Ishikawa (cell line): ENCODE measurements at regions not wholly inside any gene's neighbourhood (a gene's known extent, or its start where the extent isn't known, plus 50 kb on each side); places are given as distances from the start of the nearest gene placed in this dataset.

Experiments
- CEBPB ChIP-seq: IDR thresholded peaks from 2 replicates; pipeline ENCODE4 v1.6.1; 2012
- CREB1 ChIP-seq: IDR thresholded peaks from 2 replicates; pipeline ENCODE4 v1.6.1; 2012; ENCODE audit warnings: low read depth
- EGR1 ChIP-seq: IDR thresholded peaks from 2 replicates; pipeline ENCODE4 v1.6.1; 2012
- EP300 ChIP-seq: IDR thresholded peaks from 2 replicates; pipeline ENCODE4 v1.6.1; 2012; ENCODE audit warnings: borderline replicate concordance
- FOXM1 ChIP-seq: IDR thresholded peaks from 2 replicates; pipeline ENCODE4 v1.6.1; 2012; ENCODE audit warnings: low read depth, borderline replicate concordance
- MAX ChIP-seq: IDR thresholded peaks from 2 replicates; pipeline ENCODE4 v1.6.1; 2012
- NFIC ChIP-seq: IDR thresholded peaks from 2 replicates; pipeline ENCODE4 v1.6.1; 2012
- RAD21 ChIP-seq: IDR thresholded peaks from 2 replicates; pipeline ENCODE4 v1.6.1; 2012; ENCODE audit warnings: low read depth
- TAF1 ChIP-seq: IDR thresholded peaks from 2 replicates; pipeline ENCODE4 v1.6.1; 2012; ENCODE audit warnings: low read depth, mild to moderate bottlenecking
- TCF12 ChIP-seq: IDR thresholded peaks from 2 replicates; pipeline ENCODE4 v1.6.1; 2012; ENCODE audit warnings: low read depth
- TEAD4 ChIP-seq: IDR thresholded peaks from 2 replicates; pipeline ENCODE4 v1.6.1; 2012
- USF1 ChIP-seq: IDR thresholded peaks from 2 replicates; pipeline ENCODE4 v1.6.1; 2012
- YY1 ChIP-seq: IDR thresholded peaks from 2 replicates; pipeline ENCODE4 v1.6.1; 2012; ENCODE audit warnings: low read depth
- ZBTB7A ChIP-seq: IDR thresholded peaks from 2 replicates; pipeline ENCODE4 v1.6.1; 2012; ENCODE audit warnings: low read depth
- TF ChIP-seq, protein P1 (sequence below): IDR thresholded peaks from 2 replicates; pipeline ENCODE4 v1.6.1; 2012; ENCODE audit warnings: low read depth, mild to moderate bottlenecking

DNA sequence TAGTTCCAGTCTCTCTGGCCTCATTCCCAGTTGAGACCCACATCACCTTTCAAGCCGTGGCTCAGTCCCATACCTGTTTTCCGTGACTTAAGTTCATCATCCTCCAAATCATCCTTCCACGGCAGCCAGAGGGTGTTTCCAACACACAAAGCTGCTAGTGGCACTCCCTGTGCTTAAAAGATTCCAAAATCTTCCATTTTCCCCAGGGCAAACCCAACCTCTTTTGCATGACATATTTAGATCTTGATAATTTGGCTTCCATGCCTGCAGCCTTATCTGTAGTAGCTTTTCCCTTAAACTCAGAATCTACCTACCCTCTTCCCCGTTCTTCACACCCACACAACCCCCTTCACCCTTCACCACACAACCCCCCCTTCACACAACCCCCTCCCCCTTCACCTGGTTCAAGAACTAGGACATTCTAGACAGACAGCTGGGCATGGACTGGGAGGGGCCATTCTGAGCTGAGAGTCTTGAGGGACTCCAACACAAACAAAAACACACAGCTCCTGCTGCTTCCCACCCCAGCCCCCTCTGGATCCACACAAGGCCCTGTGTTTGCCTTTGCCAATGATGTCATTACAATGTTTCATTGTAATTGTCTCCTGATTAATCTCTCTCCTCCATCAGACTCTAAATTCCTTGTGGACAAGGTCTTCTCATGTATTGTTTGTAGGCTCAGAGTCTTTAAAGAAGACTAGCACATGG lies 268.2 kb downstream of the SH3GL2 start:
- TF ChIP-seq TCF12, result no peak
- no peak for TF ChIP-seq CEBPB
- TF ChIP-seq, protein P1, sequence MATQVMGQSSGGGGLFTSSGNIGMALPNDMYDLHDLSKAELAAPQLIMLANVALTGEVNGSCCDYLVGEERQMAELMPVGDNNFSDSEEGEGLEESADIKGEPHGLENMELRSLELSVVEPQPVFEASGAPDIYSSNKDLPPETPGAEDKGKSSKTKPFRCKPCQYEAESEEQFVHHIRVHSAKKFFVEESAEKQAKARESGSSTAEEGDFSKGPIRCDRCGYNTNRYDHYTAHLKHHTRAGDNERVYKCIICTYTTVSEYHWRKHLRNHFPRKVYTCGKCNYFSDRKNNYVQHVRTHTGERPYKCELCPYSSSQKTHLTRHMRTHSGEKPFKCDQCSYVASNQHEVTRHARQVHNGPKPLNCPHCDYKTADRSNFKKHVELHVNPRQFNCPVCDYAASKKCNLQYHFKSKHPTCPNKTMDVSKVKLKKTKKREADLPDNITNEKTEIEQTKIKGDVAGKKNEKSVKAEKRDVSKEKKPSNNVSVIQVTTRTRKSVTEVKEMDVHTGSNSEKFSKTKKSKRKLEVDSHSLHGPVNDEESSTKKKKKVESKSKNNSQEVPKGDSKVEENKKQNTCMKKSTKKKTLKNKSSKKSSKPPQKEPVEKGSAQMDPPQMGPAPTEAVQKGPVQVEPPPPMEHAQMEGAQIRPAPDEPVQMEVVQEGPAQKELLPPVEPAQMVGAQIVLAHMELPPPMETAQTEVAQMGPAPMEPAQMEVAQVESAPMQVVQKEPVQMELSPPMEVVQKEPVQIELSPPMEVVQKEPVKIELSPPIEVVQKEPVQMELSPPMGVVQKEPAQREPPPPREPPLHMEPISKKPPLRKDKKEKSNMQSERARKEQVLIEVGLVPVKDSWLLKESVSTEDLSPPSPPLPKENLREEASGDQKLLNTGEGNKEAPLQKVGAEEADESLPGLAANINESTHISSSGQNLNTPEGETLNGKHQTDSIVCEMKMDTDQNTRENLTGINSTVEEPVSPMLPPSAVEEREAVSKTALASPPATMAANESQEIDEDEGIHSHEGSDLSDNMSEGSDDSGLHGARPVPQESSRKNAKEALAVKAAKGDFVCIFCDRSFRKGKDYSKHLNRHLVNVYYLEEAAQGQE, result no peak
- TF ChIP-seq EGR1, result no peak

DNA sequence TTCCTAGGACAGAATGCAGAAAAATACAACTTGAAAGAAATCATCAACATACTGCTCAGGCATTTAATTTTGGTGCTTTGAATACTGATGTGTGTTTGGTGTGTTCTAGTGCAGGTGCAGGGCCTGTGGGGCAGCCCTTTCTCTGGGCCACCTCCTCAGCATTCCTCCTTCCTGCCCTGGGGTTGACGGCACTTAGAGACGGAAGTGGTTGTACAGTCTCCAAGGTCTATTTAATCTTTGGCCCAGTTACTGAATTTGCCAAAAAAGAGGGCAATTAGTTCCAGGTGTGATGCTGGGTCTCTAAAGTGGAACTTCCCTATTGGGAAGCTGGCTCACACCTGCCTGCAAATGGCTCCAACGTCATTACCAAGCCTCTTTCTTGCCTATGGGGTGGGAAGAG lies 269.0 kb downstream of the SH3GL2 start:
- TF ChIP-seq TEAD4 (no peak), FOXM1 (no peak), YY1 (no peak), TCF12 (no peak), USF1 (no peak), EP300 (no peak), CEBPB (no peak), RAD21 (no peak)
- TF ChIP-seq, protein P1, result no peak

DNA sequence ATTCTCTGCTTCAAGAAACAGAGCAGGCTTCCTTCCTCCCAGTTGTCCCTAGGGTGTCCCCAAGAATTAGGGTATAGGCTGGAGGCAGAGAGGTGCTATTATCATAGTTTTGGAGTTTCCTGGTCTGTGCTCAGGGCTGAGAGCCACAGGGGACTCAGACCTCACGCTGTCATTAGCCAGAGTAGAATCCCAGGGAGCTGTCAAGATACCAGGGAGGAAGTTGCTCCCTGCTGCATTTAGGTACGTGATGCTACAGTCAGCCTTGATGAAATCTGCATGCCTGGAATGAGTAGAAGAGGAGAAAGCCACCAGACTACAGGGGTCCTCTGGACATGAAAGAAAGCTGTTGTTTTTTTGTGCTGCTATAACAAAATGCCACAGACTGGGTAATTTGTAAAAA lies 273.2 kb downstream of the SH3GL2 start:
- TF ChIP-seq CREB1 (no peak), YY1 (no peak), NFIC (no peak), RAD21 (no peak), ZBTB7A (no peak), CEBPB (no peak), USF1 (no peak), TCF12 (no peak), TEAD4 (no peak), FOXM1 (no peak), EGR1 (no peak), EP300 (no peak), MAX (no peak), TAF1 (no peak)
- TF ChIP-seq, protein P1, result no peak

DNA sequence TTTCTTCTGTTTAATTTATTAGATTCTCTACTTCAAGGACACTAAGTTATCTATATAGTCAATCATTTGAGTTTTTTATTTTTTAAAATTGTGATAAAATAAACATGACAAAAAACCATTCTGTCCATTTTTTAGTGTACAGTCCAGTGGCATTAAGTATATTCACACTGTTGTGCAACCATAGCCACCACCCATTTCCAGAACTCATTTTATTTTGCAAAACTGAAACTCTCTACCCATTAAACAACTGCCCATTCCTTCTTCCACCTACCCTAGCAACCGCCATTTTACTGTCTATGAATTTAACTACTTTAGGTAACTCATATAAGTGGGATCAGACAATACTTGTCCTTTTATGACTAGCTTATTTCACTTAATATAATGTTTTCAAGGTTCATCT lies 275.6 kb downstream of the SH3GL2 start:
- TF ChIP-seq, protein P1, result no peak
- TF ChIP-seq TEAD4, result no peak
- TF ChIP-seq YY1, result no peak
- no peak for TF ChIP-seq ZBTB7A
- no peak for TF ChIP-seq EP300
- no peak for TF ChIP-seq MAX
- TF ChIP-seq NFIC, result no peak
- no peak for TF ChIP-seq CEBPB
- no peak for TF ChIP-seq FOXM1
- TF ChIP-seq EGR1, result no peak
- no peak for TF ChIP-seq CREB1
- TF ChIP-seq TAF1, result no peak
- TF ChIP-seq TCF12, result no peak
- TF ChIP-seq RAD21, result no peak
- no peak for TF ChIP-seq USF1
